Testis (tissue), 2 donors: ENCODE measurements at regions not wholly inside any gene's neighbourhood (a gene's known extent, or its start where the extent isn't known, plus 50 kb on each side); places are given as distances from the start of the nearest gene placed in this dataset.

Source experiments
- DNase-seq: peaks from one replicate; pipeline ENCODE4 v3.0.0-alpha.2; 2019
- H3K27ac ChIP-seq, 2 donors: fragments of 200-600 bp; sonication (generic); one replicate each; pipeline ENCODE4 v1.5.1; 2019
- H3K27me3 ChIP-seq: fragments of 200-600 bp; sonication (generic); one replicate; pipeline ENCODE4 v1.5.1; 2019
- H3K36me3 ChIP-seq: fragments of 200-600 bp; sonication (generic); one replicate; pipeline ENCODE4 v1.5.1; 2017; ENCODE audit warnings: low read depth; ENCODE audit errors: missing control alignments
- H3K4me1 ChIP-seq: fragments of 200-600 bp; sonication (generic); one replicate; pipeline ENCODE4 v1.5.1; 2019
- H3K4me3 ChIP-seq, 2 donors: fragments of 200-600 bp; sonication (generic); one replicate each; pipeline ENCODE4 v1.5.1; 2017 to 2019
- H3K9me3 ChIP-seq: fragments of 200-600 bp; sonication (generic); one replicate; pipeline ENCODE4 v1.5.1; 2017
- CTCF ChIP-seq, 3 experiments: fragments of 450-650 bp in 2 of 3; fragments of 200-600 bp in 1 of 3; sonication (generic) in 1 of 3; IDR thresholded peaks; one replicate each; pipeline ENCODE4 v1.5.1; 2016 to 2019; ENCODE audit warnings: antibody characterized with exemption in 3 of 3, mild to moderate bottlenecking in 2 of 3, moderate library complexity in 1 of 3
- POLR2A ChIP-seq: fragments of 450-650 bp; IDR thresholded peaks from one replicate; pipeline ENCODE4 v1.6.1; 2017; ENCODE audit warnings: antibody characterized with exemption, mild to moderate bottlenecking, moderate library complexity
- WGBS, 2 donors: methylation state at CpG; one replicate each; pipeline ENCODE4 v1.1.5; 2018; 5-methylcytosine and 5-hydroxymethylcytosine counted together
- intact Hi-C: fragments of 100-400 bp; cut with DNase I; formaldehyde crosslinking; loops from one replicate; pipeline ENCODE4 v1.15.1; 2023; ENCODE audit warnings: low total_unique reads

- intact Hi-C loops: no loop called here
- Histone ChIP-seq H3K36me3 (no peaks in the 10 kb centered on the region), H3K4me3 (no peak overlapping the region), H3K4me1 (peaks cover 12% of the 10 kb centered on the region), H3K27ac (no peak overlapping the region), H3K9me3 (no peaks in the 10 kb centered on the region), H3K27me3 (no peaks in the 10 kb centered on the region)
- TF ChIP-seq CTCF (IDR thresholded peaks at IDR 0.05) (no peak), POLR2A (no peak)
- 70 to 71% methylated on average over 5 of the region's 5 CpGs for WGBS, 2 donors
- no peak for DNase-seq
Observed at GRCh38 chr12:116656306-116656705, 81.6 kb downstream of the SPRING1 start.

- WGBS, 2 donors: 94% methylated on average over 6 of the region's 6 CpGs
Observed at GRCh38 chr12:116654226-116654743, 83.6 kb downstream of the SPRING1 start.

GRCh38 chr12:116651089-116651488 lies 86.8 kb downstream of the SPRING1 start:
- 90 to 94% methylated on average over 5 of the region's 5 CpGs for WGBS, 2 donors
- H3K4me1 ChIP-seq: no peaks in the 10 kb centered on the region
- TF ChIP-seq CTCF (IDR thresholded peaks at IDR 0.05) (no peak), POLR2A (no peak)
- no peak overlapping the region for H3K4me3 ChIP-seq
- no peak for DNase-seq
- H3K9me3 ChIP-seq: no peaks in the 10 kb centered on the region
- intact Hi-C loops: no loop called here
- H3K27ac ChIP-seq: no peak overlapping the region
- H3K27me3 ChIP-seq: no peaks in the 10 kb centered on the region
- H3K36me3 ChIP-seq: no peaks in the 10 kb centered on the region

More at GRCh38 chr12:116654226-116654743, 83.6 kb downstream of the SPRING1 start:
- Histone ChIP-seq H3K9me3 (no peaks in the 10 kb centered on the region), H3K27ac (no peak overlapping the region), H3K36me3 (no peaks in the 10 kb centered on the region), H3K4me1 (peaks cover 12% of the 10 kb centered on the region), H3K4me3 (no peak overlapping the region), H3K27me3 (no peaks in the 10 kb centered on the region)
- no peak for DNase-seq
- no peak for TF ChIP-seq POLR2A
- TF ChIP-seq CTCF (IDR thresholded peaks at IDR 0.05): no peak
- intact Hi-C loops: no loop called here

- Histone ChIP-seq H3K27ac (no peak overlapping the region), H3K9me3 (no peaks in the 10 kb centered on the region), H3K27me3 (no peaks in the 10 kb centered on the region), H3K4me1 (no peaks in the 10 kb centered on the region), H3K36me3 (no peaks in the 10 kb centered on the region), H3K4me3 (no peak overlapping the region)
- no peak for DNase-seq
- 79 to 83% methylated on average over 6 of the region's 6 CpGs for WGBS, 2 donors
- intact Hi-C loops: no loop called here
- TF ChIP-seq CTCF (IDR thresholded peaks at IDR 0.05) (no peak), POLR2A (no peak)
Observed at GRCh38 chr12:116650585-116651087, 87.2 kb downstream of the SPRING1 start.

GRCh38 chr12:116650062-116650461 lies 87.8 kb downstream of the SPRING1 start:
- no peak for DNase-seq
- H3K9me3 ChIP-seq: no peaks in the 10 kb centered on the region
- TF ChIP-seq CTCF (IDR thresholded peaks at IDR 0.05) (no peak), POLR2A (no peak)
- intact Hi-C loops: no loop called here
- WGBS, 2 donors: 91 to 96% methylated on average over 2 of the region's 2 CpGs
- no peaks in the 10 kb centered on the region for H3K27me3 ChIP-seq
- H3K36me3 ChIP-seq: no peaks in the 10 kb centered on the region
- no peak overlapping the region for H3K4me3 ChIP-seq
- no peaks in the 10 kb centered on the region for H3K4me1 ChIP-seq
- H3K27ac ChIP-seq: no peak overlapping the region
